AG04450 (cell line): ENCODE measurements at regions not wholly inside any gene's neighbourhood (a gene's known extent, or its start where the extent isn't known, plus 50 kb on each side); places are given as distances from the start of the nearest gene placed in this dataset.

Source experiments
- CTCF ChIA-PET: fragments of 300-600, 350-600 bp; formaldehyde crosslinking; extraction: SDS; loops from one replicate; lab custom pipeline; 2022; ENCODE audit warnings: antibody characterized with exemption, inconsistent platforms; lab: Charles Lee
- POLR2A ChIA-PET: fragments of 350-600 bp; formaldehyde crosslinking; extraction: SDS; loops from one replicate; lab custom pipeline; 2021; ENCODE audit warnings: antibody characterized with exemption, inconsistent platforms; lab: Yijun Ruan, JAX
- DNase-seq: peaks from one replicate; pipeline ENCODE4 v3.0.0-alpha.2; 2011; ENCODE audit warnings: low read depth, low spot score
- H3K27ac ChIP-seq: one replicate; pipeline ENCODE4 v1.5.1; 2012; ENCODE audit warnings: low read depth, low read length, control low read depth
- H3K27me3 ChIP-seq: one replicate; pipeline ENCODE4 v1.6.0; 2012; ENCODE audit warnings: low read length; ENCODE audit not compliant: control insufficient read depth, insufficient read depth
- H3K4me3 ChIP-seq: 2 replicates; pipeline ENCODE4 v1.5.1; 2011; ENCODE audit warnings: mild to moderate bottlenecking, low read depth, low read length, control low read depth
- H3K9me3 ChIP-seq: 2 replicates; pipeline ENCODE4 v1.5.1; 2012; ENCODE audit warnings: low read length; ENCODE audit not compliant: control insufficient read depth, insufficient read depth
- TF ChIP-seq, protein P1 (sequence below): IDR thresholded peaks from 2 replicates; pipeline ENCODE4 v1.5.1; 2011; ENCODE audit warnings: low read depth, low read length, control low read depth, inconsistent platforms

DNA sequence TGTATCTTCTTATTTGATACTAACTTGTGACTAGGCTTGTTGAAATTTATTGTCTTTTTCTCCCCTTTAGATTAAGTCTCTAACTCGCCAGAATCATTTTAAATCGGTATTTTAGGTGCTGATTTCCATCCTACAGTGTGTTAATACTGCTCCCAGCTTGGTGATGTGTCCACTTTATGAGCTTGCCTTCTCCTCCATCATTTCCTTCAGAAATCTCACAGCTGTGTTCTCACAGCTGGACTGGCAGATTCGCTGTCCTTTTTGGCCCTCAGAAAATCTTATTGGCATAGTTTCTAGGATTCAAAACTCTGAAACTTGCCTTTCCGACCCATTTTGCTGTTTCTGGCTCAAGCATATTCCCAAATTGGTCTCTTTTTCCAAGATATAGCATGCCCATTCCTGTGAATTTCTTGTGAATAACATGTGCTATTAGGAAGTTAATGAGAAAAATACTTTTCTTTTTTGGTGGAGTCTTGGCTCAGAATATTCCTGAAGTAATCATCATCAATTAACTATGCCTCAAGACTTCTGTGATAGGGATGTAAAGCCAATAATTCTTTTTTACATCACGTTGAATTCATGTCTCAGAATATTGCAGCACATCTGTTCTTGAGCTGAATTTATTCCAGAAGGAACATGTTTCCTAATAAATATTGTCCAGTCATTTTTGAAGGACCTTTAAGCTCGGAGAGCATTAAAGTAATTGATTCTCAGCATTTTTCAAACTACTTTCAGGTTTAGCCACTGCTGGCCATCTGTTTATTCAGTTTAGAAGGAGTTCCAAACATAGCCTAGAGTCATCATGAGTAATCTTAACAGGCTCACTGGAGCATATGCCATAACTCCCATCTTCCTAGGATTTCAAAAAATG is 50.0 kb upstream of the USP44 start:
- no peaks in the 10 kb centered on the region for H3K9me3 ChIP-seq
- no peaks in the 10 kb centered on the region for H3K27me3 ChIP-seq
- TF ChIP-seq, protein P1, sequence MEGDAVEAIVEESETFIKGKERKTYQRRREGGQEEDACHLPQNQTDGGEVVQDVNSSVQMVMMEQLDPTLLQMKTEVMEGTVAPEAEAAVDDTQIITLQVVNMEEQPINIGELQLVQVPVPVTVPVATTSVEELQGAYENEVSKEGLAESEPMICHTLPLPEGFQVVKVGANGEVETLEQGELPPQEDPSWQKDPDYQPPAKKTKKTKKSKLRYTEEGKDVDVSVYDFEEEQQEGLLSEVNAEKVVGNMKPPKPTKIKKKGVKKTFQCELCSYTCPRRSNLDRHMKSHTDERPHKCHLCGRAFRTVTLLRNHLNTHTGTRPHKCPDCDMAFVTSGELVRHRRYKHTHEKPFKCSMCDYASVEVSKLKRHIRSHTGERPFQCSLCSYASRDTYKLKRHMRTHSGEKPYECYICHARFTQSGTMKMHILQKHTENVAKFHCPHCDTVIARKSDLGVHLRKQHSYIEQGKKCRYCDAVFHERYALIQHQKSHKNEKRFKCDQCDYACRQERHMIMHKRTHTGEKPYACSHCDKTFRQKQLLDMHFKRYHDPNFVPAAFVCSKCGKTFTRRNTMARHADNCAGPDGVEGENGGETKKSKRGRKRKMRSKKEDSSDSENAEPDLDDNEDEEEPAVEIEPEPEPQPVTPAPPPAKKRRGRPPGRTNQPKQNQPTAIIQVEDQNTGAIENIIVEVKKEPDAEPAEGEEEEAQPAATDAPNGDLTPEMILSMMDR = no peak
- DNase-seq = no peak
- ChIA-PET POLR2A (interaction anchor here (0.6 to 1.3 kb wide), 3 partner anchors 8 to 34 kb away, joined by 3 to 4 read pairs (median 3); no protein-coding TSS in a partner anchor), CTCF (interaction anchor here (0.9 to 1.5 kb wide), 2 partner anchors 20 to 26 kb away, joined by 3 to 4 read pairs; no protein-coding TSS in a partner anchor)
- peak overlapping the region; percentile 86 for H3K27ac ChIP-seq
- H3K4me3 ChIP-seq = no peak overlapping the region
